ENCODE measurements at regions not wholly inside any gene's neighbourhood (a gene's known extent, or its start where the extent isn't known, plus 50 kb on each side); places are given as distances from the start of the nearest gene placed in this dataset.

DNA sequence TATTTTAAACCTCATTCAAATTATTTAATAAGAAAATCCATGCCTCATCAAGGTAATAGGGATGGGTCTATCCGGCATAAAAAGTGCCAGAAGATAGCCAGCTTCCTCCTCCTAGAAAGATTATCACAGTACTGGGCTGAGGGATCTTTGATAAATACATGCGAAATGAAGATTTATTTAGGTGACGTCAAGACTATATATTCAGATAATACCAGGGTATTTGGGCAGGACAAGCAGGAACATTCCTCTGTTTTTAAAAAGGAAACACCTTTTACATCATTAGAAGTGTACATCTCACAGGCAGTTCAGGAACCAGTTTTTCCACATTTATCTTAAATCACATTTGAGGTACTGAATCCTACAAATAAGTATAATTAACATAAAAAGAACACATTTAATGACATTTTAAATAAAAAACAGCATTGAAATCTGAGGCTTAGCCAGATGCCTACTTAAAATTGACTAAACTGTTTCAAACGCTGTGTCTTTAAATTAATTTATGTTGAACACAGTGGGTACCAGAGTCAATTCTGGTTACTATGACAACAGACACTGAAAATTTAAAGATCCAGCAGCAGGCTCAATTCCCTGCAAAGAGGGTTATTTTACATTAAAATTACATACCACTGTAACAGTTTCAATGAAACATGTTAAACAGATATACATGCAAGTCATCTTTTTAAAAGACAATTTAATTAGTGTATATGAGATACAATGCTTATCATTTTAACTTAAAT, 124.7 kb upstream of the SLCO6A1 start:
- peak overlapping the region; percentile 0; the same call in 1 of the 2 replicates for H3K4me3 ChIP-seq (ENCODE audit: low read depth, low read length)
- TF ChIP-seq, protein P1, sequence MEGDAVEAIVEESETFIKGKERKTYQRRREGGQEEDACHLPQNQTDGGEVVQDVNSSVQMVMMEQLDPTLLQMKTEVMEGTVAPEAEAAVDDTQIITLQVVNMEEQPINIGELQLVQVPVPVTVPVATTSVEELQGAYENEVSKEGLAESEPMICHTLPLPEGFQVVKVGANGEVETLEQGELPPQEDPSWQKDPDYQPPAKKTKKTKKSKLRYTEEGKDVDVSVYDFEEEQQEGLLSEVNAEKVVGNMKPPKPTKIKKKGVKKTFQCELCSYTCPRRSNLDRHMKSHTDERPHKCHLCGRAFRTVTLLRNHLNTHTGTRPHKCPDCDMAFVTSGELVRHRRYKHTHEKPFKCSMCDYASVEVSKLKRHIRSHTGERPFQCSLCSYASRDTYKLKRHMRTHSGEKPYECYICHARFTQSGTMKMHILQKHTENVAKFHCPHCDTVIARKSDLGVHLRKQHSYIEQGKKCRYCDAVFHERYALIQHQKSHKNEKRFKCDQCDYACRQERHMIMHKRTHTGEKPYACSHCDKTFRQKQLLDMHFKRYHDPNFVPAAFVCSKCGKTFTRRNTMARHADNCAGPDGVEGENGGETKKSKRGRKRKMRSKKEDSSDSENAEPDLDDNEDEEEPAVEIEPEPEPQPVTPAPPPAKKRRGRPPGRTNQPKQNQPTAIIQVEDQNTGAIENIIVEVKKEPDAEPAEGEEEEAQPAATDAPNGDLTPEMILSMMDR (IDR thresholded peaks at IDR 0.05; ENCODE audit: low read depth, low read length): no peak
- no peak for DNase-seq
- H3K4me1 ChIP-seq: peaks cover 15% of the 10 kb centered on the region
- H3K27me3 ChIP-seq: no peaks in the 10 kb centered on the region; the same call in 1 of the 2 replicates
- H3K9me3 ChIP-seq: 0 out of 2 replicates have a peak, but pooled peaks cover 10% of the 10 kb centered on the region
- no peaks in the 10 kb centered on the region for H3K36me3 ChIP-seq

DNA sequence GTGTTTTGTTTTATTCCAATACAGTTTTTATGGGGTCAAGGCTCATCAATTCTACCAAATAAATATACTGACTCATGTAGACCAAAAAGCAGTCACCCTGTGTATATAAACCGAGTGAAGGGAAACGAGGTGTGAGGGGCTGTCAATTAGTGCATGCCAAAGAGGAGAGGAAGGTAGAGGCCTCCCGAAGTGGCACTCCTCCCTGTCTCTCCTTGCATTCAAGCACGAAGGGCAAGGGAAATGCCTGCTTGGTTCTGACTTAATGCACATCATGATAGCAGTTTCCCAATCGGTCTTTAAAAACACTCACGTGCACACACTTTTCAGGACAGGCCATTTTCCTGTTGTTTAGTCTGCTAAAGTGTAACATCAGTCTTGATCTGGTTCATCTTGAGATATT, 125.6 kb upstream of the SLCO6A1 start:
- H3K36me3 ChIP-seq: no peaks in the 10 kb centered on the region
- H3K4me3 ChIP-seq (ENCODE audit: low read depth, low read length): no peak overlapping the region
- peak; percentile 12 for DNase-seq
- H3K27me3 ChIP-seq: no peaks in the 10 kb centered on the region; the same call in 1 of the 2 replicates
- TF ChIP-seq, protein P1 (IDR thresholded peaks at IDR 0.05; ENCODE audit: low read depth, low read length): no peak
- 0 out of 2 replicates have a peak, but pooled peaks cover 10% of the 10 kb centered on the region for H3K9me3 ChIP-seq
- H3K4me1 ChIP-seq: peaks cover 15% of the 10 kb centered on the region

DNA sequence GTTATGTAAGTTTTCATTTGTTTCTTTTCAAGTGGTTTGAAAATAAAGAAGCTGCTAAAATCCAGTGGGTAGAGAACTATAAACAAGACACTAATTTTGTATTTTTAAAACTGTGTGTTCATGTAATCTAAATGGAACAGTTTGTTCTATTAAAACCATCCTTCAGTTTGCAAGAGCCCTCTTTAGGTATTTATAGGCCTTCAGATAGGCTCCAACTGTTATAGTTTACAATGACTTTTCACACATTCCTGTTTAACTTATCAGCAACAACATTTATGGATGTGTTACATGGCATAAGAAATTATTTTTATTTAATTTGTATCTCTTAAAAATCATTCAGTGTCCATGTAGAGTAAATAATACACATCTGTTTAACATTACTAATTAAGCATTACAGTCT, 126.7 kb upstream of the SLCO6A1 start:
- Histone ChIP-seq H3K27me3 (no peaks in the 10 kb centered on the region; the same call in 1 of the 2 replicates), H3K4me3 (ENCODE audit: low read depth, low read length) (no peak overlapping the region), H3K36me3 (no peaks in the 10 kb centered on the region), H3K4me1 (peaks cover 15% of the 10 kb centered on the region), H3K9me3 (peaks cover 8% of the 10 kb centered on the region; the same call in 1 of the 2 replicates)
- no peak for DNase-seq
- TF ChIP-seq, protein P1 (IDR thresholded peaks at IDR 0.05; ENCODE audit: low read depth, low read length): no peak

DNA sequence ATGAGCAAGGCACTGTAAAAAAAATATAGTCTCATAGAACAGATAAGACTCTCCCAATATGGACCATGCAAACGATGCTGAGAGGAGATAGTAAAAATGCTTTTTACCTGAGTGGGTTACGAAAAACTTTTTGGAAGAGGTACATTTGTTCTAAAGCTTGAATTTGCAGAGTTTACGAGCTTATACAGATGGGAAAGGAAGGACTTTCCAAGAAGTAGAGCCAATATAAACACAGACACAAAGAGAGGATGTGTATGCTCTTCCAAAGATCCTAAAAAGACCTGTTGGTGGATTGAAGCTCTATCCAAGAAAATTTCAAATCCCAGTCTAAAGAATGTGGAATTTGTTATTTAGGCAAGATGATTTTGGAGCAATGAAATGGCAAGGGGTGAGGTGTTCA, 127.1 kb upstream of the SLCO6A1 start:
- no peak overlapping the region for H3K4me3 ChIP-seq (ENCODE audit: low read depth, low read length)
- H3K36me3 ChIP-seq: no peaks in the 10 kb centered on the region
- H3K4me1 ChIP-seq: peaks cover 15% of the 10 kb centered on the region
- H3K9me3 ChIP-seq: peaks cover 4% of the 10 kb centered on the region; the same call in 1 of the 2 replicates
- TF ChIP-seq, protein P1 (IDR thresholded peaks at IDR 0.05; ENCODE audit: low read depth, low read length): no peak
- no peak for DNase-seq
- no peaks in the 10 kb centered on the region; the same call in 1 of the 2 replicates for H3K27me3 ChIP-seq

DNA sequence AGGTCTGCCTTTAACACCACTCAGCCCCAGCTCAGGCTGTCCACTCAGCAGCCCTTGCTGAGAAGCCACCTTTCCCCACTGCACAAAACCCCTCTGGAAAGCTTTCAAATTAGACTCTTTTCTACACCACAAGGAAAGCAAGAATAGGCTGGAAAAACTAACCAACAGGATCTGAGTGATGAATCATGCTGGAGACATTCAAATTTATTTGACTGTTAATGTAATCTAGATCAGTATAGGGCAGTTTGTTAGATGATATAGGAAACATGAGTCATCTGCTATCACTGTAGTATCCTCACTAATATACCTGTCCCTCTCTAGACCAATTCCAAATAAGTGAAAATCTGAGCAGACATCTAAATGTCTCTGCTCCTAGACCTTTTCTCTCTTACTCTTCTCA, 127.8 kb upstream of the PAM start:
- H3K27me3 ChIP-seq: no peaks in the 10 kb centered on the region
- DNase-seq: no peak
- peaks cover 12% of the 10 kb centered on the region for H3K4me1 ChIP-seq
- TF ChIP-seq, protein P1 (IDR thresholded peaks at IDR 0.05; ENCODE audit: low read depth, low read length): no peak
- H3K36me3 ChIP-seq: no peaks in the 10 kb centered on the region
- no peak overlapping the region for H3K4me3 ChIP-seq (ENCODE audit: low read depth, low read length)
- H3K9me3 ChIP-seq: no peaks in the 10 kb centered on the region; the same call in 1 of the 2 replicates

Data from BE2C (cell line).